GM12873 (cell line): ENCODE measurements at regions not wholly inside any gene's neighbourhood (a gene's known extent, or its start where the extent isn't known, plus 50 kb on each side); places are given as distances from the start of the nearest gene placed in this dataset.

ENCODE experiments used
- TF ChIP-seq, protein P1 (sequence below): IDR thresholded peaks from 2 replicates; pipeline ENCODE4 v1.5.1; 2012; ENCODE audit warnings: low read depth, mild to moderate bottlenecking, moderate library complexity, low read length, control low read depth; ENCODE audit not compliant: insufficient read depth; ENCODE audit errors: missing control alignments

DNA sequence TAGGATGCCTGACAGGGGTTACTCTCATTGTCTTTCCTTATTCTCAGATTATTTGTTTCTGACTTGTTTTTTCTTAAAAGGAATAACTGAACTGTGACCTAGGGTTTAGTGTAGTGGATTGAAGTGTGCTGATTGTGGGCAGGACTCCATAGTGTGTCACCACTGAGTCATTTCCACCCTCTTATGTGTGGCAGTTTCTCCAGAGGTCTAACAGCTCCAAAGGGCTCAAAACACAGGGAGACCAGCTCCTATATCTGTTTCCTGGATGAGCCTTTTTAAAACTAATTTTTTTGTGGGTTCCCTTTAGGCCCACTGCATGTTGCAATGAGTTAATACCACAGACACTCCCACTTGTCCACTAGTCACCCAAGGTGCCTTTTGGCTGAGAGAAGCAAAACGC lies 951.1 kb upstream of the ADGRB3 start:
- TF ChIP-seq, protein P1, sequence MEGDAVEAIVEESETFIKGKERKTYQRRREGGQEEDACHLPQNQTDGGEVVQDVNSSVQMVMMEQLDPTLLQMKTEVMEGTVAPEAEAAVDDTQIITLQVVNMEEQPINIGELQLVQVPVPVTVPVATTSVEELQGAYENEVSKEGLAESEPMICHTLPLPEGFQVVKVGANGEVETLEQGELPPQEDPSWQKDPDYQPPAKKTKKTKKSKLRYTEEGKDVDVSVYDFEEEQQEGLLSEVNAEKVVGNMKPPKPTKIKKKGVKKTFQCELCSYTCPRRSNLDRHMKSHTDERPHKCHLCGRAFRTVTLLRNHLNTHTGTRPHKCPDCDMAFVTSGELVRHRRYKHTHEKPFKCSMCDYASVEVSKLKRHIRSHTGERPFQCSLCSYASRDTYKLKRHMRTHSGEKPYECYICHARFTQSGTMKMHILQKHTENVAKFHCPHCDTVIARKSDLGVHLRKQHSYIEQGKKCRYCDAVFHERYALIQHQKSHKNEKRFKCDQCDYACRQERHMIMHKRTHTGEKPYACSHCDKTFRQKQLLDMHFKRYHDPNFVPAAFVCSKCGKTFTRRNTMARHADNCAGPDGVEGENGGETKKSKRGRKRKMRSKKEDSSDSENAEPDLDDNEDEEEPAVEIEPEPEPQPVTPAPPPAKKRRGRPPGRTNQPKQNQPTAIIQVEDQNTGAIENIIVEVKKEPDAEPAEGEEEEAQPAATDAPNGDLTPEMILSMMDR: no peak

DNA sequence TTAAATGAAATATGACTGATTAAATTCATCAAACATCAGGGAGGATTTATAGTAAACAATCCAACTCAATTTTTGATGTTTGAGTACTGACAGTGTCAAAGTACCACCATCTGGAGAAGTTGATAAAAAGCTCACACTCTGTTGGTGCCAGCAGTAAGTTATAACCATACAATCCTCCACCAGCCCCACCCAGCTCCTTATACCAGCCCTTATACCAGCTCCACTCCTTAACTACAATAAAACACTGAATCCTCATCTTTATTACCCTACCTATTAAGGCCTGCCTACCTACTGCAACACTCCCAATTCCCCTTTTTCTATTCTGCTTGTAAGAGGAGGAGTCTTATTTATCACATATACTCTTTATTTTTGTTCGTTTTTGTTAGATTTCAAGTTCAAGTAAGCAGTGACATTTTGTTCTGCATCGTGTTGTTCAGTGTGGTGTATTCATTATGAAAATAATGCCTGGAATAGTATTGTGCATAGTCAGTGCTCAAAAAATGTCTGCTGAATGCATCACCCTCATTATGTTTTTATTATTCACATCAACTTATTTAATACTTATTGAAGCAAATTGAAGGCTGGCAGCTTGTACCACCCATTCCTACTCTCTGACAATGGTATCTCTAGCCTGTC lies 954.7 kb upstream of the ADGRB3 start:
- TF ChIP-seq, protein P1: no peak

DNA sequence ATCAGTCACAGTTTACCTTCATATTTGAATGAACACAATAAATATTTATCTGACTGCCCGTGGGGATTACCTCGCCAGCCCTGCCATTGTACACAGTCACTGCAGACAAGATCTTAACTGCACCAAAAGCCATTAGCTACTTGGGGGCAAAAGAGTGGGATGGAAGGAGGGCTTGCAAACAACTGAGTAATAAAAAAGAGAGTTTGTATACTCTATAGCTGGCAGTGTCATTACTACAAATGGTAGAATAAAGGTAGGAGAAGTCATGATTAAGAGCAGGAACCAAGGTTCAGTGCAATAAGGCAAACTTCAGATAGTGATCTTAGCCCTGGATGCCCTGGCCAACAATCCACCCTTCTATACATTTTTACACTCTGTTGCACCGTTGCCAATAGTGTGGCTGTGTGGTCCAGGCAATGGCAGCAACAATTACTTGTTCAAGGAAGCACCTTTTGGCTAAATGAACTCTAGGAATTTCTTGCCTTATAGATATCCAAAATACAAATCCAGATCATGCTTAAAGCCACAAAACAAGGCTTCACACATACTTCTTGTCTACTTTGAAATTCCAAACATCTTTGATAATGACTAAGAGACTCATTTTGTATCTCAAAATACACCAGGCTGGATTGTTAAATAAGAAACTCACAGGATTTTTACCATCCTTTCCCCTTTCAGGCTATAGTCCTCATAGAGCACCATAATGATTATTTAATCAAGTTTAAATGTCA lies 955.4 kb upstream of the ADGRB3 start:
- TF ChIP-seq, protein P1: no peak

DNA sequence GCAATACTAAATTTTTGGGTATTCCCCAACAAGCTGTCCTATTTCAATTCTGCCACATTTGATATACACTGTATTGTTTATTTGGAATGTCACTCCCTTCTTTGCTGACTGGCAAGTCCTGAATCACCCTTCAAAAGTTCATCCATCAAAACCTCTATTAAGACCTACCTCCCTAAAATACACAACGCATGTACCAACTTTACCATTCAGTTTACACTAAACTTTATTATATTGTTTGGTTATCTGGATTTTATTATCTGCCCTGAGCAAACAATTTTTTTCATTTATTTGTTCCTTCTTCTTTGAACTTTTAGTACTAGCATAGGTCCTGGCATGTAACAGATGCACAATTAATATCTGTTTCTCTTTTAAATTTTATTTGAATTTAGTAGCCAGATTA lies 958.2 kb upstream of the ADGRB3 start:
- TF ChIP-seq, protein P1: no peak

DNA sequence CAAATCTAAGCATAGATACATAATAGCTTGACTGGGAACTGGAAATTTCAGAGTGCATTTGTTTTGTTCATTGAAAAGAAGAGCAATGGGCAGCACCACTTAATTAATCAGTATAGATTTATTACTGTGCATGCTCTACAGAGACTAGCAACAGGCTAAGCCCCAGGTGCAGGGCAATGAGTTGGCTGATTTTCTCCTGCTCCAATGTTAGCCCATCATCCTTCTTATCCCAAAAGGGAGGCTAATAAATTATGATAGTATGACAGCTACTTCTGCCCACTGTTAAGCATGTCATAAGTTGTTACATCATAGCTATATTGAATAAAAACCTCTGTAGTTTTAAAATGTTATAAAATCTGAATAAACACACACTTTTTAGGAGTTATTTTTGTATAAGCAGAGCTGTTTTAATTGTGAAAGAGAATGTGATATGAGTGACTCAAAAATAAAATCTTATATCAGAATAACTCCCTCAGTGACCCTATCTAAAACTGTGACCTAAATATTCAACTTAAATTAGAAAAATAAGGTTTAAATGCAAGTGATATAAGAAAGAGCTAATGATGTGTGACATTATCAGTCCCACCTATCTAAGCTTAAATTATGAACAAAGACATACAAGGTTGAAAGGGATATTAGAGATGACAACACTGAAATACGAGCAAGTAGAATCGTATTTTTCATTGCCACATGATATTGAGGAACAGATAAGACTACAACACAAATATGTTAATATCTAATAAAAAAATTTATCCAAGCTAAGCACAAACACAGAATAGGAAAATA lies 967.3 kb upstream of the ADGRB3 start:
- TF ChIP-seq, protein P1: no peak

DNA sequence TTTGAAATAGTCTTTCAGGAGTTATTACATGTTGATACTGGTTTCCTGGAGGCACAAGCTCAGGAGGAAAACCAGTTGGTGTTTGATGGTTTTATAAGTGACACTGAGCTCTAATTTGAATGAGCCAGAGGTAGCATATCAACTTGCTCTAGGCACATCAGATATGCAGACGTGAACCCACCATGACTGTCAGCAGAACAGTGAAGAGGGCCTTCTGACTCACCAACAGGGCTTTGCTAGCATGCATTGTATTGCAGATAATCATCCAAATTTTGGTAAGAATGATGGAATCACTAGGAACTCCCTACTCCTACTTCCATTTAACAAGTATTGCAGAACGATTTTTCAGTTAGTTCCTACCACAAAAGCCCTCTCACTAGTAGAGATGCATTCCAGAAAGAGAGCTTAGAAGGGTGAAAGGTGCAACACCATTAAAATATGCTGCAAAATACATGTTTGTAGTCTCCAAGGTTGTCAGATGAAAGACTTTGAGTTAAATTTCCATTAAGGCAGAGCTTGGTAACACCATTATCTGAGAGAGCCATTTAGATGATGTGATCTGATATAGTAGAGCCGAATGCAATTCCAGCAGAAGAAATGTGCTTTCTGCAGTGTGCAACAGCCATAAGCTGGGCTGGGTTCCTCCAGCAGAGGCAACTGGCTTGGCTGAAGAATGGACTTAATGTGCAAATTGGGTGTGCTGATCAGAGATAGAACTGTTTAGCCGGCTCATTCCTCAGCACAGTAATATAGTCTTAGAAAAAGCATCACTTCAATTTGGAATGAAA lies 968.7 kb upstream of the ADGRB3 start:
- TF ChIP-seq, protein P1: no peak
